PC-3 (cell line): ENCODE measurements at regions not wholly inside any gene's neighbourhood (a gene's known extent, or its start where the extent isn't known, plus 50 kb on each side); places are given as distances from the start of the nearest gene placed in this dataset.

Experiments used
- ATAC-seq: fragments of 200-7000 bp; cut with Tn5 transposase; 2 replicates; pipeline ENCODE4 v1.9.1; 2020; ENCODE audit warnings: mild to moderate bottlenecking, moderate library complexity
- BruUV-seq: library from RNA; stranded (reverse); fragments of 400-500 nt; replicated peaks from 2 replicates; lab custom pipeline; 2021; lab: Mats Ljungman, UMichigan
- CTCF ChIA-PET: fragments of 300-600 bp; sonication (Branson Sonifier 250); formaldehyde crosslinking; loops from one replicate; lab custom pipeline; 2022; ENCODE audit warnings: antibody characterized with exemption; lab: Charles Lee
- POLR2A ChIA-PET: fragments of 300-600 bp; sonication (Branson Sonifier 250); formaldehyde crosslinking; loops from one replicate; lab custom pipeline; 2022; ENCODE audit warnings: antibody characterized with exemption; ENCODE audit not compliant: unreplicated experiment; lab: Charles Lee
- DNase-seq: peaks from one replicate; pipeline ENCODE4 v3.0.0-alpha.2; 2015
- H2AFZ ChIP-seq: fragments of 300-600 bp; sonication (generic); 2 replicates; pipeline ENCODE4 v1.6.0; 2016; ENCODE audit warnings: antibody characterized with exemption, low read length
- H3F3A ChIP-seq: fragments of 300-600 bp; sonication (generic); one replicate; pipeline ENCODE4 v1.6.0; 2017; ENCODE audit warnings: antibody characterized with exemption, low read length, control low read depth, mild to moderate bottlenecking; ENCODE audit not compliant: unreplicated experiment
- H3K27ac ChIP-seq: fragments of 300-600 bp; sonication (generic); 2 replicates; pipeline ENCODE4 v1.5.1; 2016; ENCODE audit warnings: mild to moderate bottlenecking, low read length
- H3K27me3 ChIP-seq: fragments of 300-600 bp; sonication (generic); 2 replicates; pipeline ENCODE4 v1.6.1; 2016; ENCODE audit warnings: low read length, mixed read lengths
- H3K36me3 ChIP-seq: fragments of 300-600 bp; sonication (generic); 2 replicates; pipeline ENCODE4 v1.6.1; 2016; ENCODE audit warnings: low read depth, mixed run types, low read length, mixed read lengths
- H3K4me1 ChIP-seq: fragments of 300-600 bp; sonication (generic); 2 replicates; pipeline ENCODE4 v1.5.1; 2016; ENCODE audit warnings: low read length; ENCODE audit not compliant: insufficient read depth
- H3K4me2 ChIP-seq: fragments of 300-600 bp; sonication (generic); 2 replicates; pipeline ENCODE4 v1.6.0; 2016; ENCODE audit warnings: low read length
- H3K4me3 ChIP-seq: fragments of 300-600 bp; sonication (generic); 2 replicates; pipeline ENCODE4 v1.5.1; 2016; ENCODE audit warnings: mild to moderate bottlenecking, low read length, mixed read lengths
- H3K79me2 ChIP-seq: fragments of 300-600 bp; sonication (generic); 2 replicates; pipeline ENCODE4 v1.6.1; 2017; ENCODE audit warnings: low read length, mixed read lengths
- H3K9ac ChIP-seq: fragments of 300-600 bp; sonication (generic); 2 replicates; pipeline ENCODE4 v1.6.0; 2016; ENCODE audit warnings: mild to moderate bottlenecking, low read length
- H3K9me2 ChIP-seq: fragments of 300-600 bp; sonication (generic); replicated peaks from 2 replicates; pipeline ENCODE4 v1.6.1; 2016; ENCODE audit warnings: mixed run types, low read length, mixed read lengths
- H3K9me3 ChIP-seq: fragments of 300-600 bp; sonication (generic); 2 replicates; pipeline ENCODE4 v1.6.1; 2016; ENCODE audit warnings: low read length, mixed read lengths
- H4K20me1 ChIP-seq: fragments of 300-600 bp; sonication (generic); 2 replicates; pipeline ENCODE4 v1.6.1; 2016; ENCODE audit warnings: low read length, mixed read lengths
- CTCF ChIP-seq: fragments of 300-600 bp; sonication (generic); conservative IDR thresholded peaks from 2 replicates; pipeline ENCODE4 v1.5.1; 2017; ENCODE audit warnings: antibody characterized with exemption, low read depth, mild to moderate bottlenecking, low read length
- EZH2 ChIP-seq: fragments of 300-600 bp; sonication (generic); IDR thresholded peaks from one replicate; pipeline ENCODE4 v1.6.1; 2017; ENCODE audit warnings: antibody characterized with exemption, mild to moderate bottlenecking, low read length; ENCODE audit not compliant: unreplicated experiment
- EZH2phosphoT487 ChIP-seq: fragments of 300-600 bp; sonication (generic); IDR thresholded peaks from 2 replicates; pipeline ENCODE4 v1.6.1; 2018; ENCODE audit warnings: mild to moderate bottlenecking, antibody characterized with exemption, low read length, borderline replicate concordance
- intact Hi-C: fragments of 100-400 bp; cut with micrococcal nuclease; formaldehyde crosslinking; loops from 2 replicates; pipeline ENCODE4 v1.9.0; 2023

GRCh38 chr20:7817286-7817685, 123.0 kb downstream of the HAO1 start:
- no peak overlapping the region for H3K4me3 ChIP-seq
- H3K27me3 ChIP-seq: no peaks in the 10 kb centered on the region
- no peaks in the 10 kb centered on the region for H3K4me1 ChIP-seq
- BruUV-seq: no TSS peak
- H3K79me2 ChIP-seq: no peaks in the 10 kb centered on the region
- no peak overlapping the region for H3K4me2 ChIP-seq
- no peaks in the 10 kb centered on the region for H3F3A ChIP-seq
- H3K27ac ChIP-seq: no peak overlapping the region
- TF ChIP-seq EZH2phosphoT487 (no peak), CTCF (no peak), EZH2 (no peak)
- ChIA-PET POLR2A (interaction anchor here (0.5 kb wide), 1 partner anchor 10 kb away, joined by 3 read pairs; no protein-coding TSS in a partner anchor), CTCF (no interaction called here)
- H4K20me1 ChIP-seq: no peaks in the 10 kb centered on the region
- intact Hi-C loops: no loop called here
- no peaks in the 10 kb centered on the region for H3K36me3 ChIP-seq
- no peak for DNase-seq
- no peak overlapping the region for H2AFZ ChIP-seq
- H3K9me2 ChIP-seq: no peaks in the 10 kb centered on the region
- no peaks in the 10 kb centered on the region for H3K9me3 ChIP-seq
- no peak for ATAC-seq
- no peak overlapping the region for H3K9ac ChIP-seq

GRCh38 chr20:7818477-7818876, 121.8 kb downstream of the HAO1 start:
- Histone ChIP-seq H4K20me1 (no peaks in the 10 kb centered on the region), H3K79me2 (no peaks in the 10 kb centered on the region), H3K4me2 (no peak overlapping the region), H3K9ac (no peak overlapping the region), H3K4me1 (no peaks in the 10 kb centered on the region), H3K9me3 (no peaks in the 10 kb centered on the region), H3K4me3 (no peak overlapping the region), H3F3A (no peaks in the 10 kb centered on the region), H2AFZ (no peak overlapping the region), H3K27ac (no peak overlapping the region), H3K9me2 (no peaks in the 10 kb centered on the region), H3K27me3 (no peaks in the 10 kb centered on the region), H3K36me3 (no peaks in the 10 kb centered on the region)
- ChIA-PET CTCF (no interaction called here), POLR2A (no interaction called here)
- ATAC-seq: peak; percentile 56
- DNase-seq: no peak
- BruUV-seq: no TSS peak
- TF ChIP-seq EZH2phosphoT487: no peak
- TF ChIP-seq CTCF: no peak
- TF ChIP-seq EZH2: no peak
- intact Hi-C loops: no loop called here

GRCh38 chr20:7820897-7821296, 119.4 kb downstream of the HAO1 start:
- H4K20me1 ChIP-seq: no peaks in the 10 kb centered on the region
- no peak for TF ChIP-seq EZH2phosphoT487
- TF ChIP-seq CTCF: no peak
- no peak for TF ChIP-seq EZH2
- no peaks in the 10 kb centered on the region for H3K27me3 ChIP-seq

More at GRCh38 chr20:7820897-7821296, 119.4 kb downstream of the HAO1 start:
- POLR2A ChIA-PET: interaction anchor here (0.6 kb wide), 1 partner anchor 592 kb away, joined by 4 read pairs; no protein-coding TSS in a partner anchor
- no peaks in the 10 kb centered on the region for H3K79me2 ChIP-seq
- H3F3A ChIP-seq: no peaks in the 10 kb centered on the region
- no peak overlapping the region for H3K9ac ChIP-seq
- CTCF ChIA-PET: no interaction called here
- no peaks in the 10 kb centered on the region for H3K36me3 ChIP-seq
- H3K4me3 ChIP-seq: no peak overlapping the region
- no peaks in the 10 kb centered on the region for H3K9me3 ChIP-seq
- BruUV-seq: no TSS peak
- no peaks in the 10 kb centered on the region for H3K4me1 ChIP-seq
- H3K27ac ChIP-seq: no peak overlapping the region
- H2AFZ ChIP-seq: no peak overlapping the region
- no peak overlapping the region for H3K4me2 ChIP-seq
- ATAC-seq (no peak), DNase-seq (no peak)
- H3K9me2 ChIP-seq: no peaks in the 10 kb centered on the region
- intact Hi-C loops: no loop called here
